ENCODE measurements at regions not wholly inside any gene's neighbourhood (a gene's known extent, or its start where the extent isn't known, plus 50 kb on each side); places are given as distances from the start of the nearest gene placed in this dataset.
"Not testable (repeated sequence)": the region's sequence is repeated elsewhere in the genome, so short reads cannot be mapped to it uniquely, and the experiment has no call there.

DNA sequence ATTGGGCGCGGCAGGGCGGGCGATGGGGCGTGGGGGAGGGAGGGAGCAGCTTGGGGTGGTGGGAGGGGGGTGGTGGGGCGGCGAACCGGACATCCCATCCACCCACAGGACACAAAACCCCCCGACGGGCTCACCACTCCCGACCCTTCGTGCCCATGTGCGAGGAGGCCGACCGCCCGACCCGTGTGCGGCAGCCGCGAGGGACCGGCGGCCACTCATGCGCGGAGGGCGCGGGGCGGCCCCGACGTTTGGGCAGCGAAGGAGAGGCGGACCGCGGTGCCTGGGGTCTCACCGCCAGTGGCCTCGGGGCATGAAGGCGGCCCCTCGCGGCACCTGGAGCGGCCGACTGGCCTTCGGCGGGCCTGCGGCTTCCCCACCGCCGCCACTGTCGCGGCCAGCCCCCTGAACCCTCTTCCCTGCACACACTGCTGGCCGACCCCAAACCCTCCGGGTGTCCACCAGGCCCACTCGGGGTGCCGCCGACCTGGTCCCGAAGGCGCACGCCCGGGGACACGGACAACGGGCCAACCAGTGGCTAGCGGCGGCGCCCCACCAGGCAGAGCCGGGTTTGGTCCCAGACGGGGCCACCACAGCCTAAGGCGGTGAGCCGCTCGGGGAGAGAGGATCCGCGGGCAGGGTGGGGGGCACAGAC, 94.6 kb upstream of the ANKRD30BL start:
- TF ChIP-seq, protein P1, sequence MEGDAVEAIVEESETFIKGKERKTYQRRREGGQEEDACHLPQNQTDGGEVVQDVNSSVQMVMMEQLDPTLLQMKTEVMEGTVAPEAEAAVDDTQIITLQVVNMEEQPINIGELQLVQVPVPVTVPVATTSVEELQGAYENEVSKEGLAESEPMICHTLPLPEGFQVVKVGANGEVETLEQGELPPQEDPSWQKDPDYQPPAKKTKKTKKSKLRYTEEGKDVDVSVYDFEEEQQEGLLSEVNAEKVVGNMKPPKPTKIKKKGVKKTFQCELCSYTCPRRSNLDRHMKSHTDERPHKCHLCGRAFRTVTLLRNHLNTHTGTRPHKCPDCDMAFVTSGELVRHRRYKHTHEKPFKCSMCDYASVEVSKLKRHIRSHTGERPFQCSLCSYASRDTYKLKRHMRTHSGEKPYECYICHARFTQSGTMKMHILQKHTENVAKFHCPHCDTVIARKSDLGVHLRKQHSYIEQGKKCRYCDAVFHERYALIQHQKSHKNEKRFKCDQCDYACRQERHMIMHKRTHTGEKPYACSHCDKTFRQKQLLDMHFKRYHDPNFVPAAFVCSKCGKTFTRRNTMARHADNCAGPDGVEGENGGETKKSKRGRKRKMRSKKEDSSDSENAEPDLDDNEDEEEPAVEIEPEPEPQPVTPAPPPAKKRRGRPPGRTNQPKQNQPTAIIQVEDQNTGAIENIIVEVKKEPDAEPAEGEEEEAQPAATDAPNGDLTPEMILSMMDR (IDR thresholded peaks at IDR 0.05; ENCODE audit: insufficient read depth, missing control alignments), result no peak
- FAIRE-seq (no peak), DNase-seq (ENCODE audit: insufficient read length, low spot score) (no peak)

GRCh38 chr2:132256903-132257300, 95.2 kb upstream of the ANKRD30BL start:
- not testable (repeated sequence) for FAIRE-seq

GRCh38 chr2:132257301-132258171, 95.8 kb upstream of the ANKRD30BL start:
- not testable (repeated sequence) for FAIRE-seq; DNase-seq (ENCODE audit: insufficient read length, low spot score)

More at GRCh38 chr2:132256903-132257300, 95.2 kb upstream of the ANKRD30BL start:
- DNase-seq (ENCODE audit: insufficient read length, low spot score), result not testable (repeated sequence)

GRCh38 chr2:132259276-132259675, 97.5 kb upstream of the ANKRD30BL start:
- DNase-seq (ENCODE audit: insufficient read length, low spot score); FAIRE-seq: not testable (repeated sequence)

DNA sequence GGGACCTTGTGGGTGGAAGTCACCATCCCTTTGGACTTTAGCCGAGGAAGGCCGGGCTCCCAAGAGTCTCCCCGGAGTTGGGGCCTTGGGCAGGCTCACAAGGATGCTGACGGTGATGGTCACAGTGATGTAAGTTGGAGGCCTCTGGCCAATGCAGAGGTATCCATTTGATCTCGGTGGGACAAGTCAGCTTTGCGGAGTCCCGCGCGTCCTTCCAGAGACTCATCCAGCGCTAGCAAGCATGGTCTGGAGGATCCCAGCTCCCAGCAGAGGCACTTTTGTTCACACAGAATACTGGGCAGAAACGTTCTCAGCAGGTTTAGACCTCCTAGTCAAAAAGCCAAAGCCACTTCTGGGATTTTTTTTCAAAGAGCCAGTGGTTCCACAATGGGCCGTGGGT, 103.8 kb upstream of the ANKRD30BL start:
- DNase-seq (ENCODE audit: insufficient read length, low spot score); FAIRE-seq: not testable (repeated sequence)

DNA sequence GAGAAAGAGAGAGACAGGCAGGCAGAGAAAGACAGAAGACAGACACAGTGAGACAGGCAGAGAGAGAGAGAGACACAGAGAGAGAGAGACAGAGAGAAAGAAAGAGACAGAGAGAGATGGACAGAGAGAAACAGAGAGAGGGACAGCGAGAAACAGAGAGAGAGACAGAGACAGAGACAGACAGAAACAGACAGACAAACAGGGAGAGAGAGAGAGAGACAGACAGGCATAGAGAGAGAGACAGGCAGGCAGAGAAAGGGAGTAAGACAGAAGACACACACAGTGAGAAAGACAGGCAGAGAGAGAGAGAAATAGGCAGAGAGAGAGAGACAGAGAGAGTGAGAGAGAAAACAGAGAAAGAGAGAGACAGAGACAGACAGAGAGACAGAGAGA, 105.3 kb upstream of the ANKRD30BL start:
- TF ChIP-seq, protein P1 (IDR thresholded peaks at IDR 0.05; ENCODE audit: insufficient read depth, missing control alignments), result no peak
- FAIRE-seq (no peak), DNase-seq (ENCODE audit: insufficient read length, low spot score) (no peak)

DNA sequence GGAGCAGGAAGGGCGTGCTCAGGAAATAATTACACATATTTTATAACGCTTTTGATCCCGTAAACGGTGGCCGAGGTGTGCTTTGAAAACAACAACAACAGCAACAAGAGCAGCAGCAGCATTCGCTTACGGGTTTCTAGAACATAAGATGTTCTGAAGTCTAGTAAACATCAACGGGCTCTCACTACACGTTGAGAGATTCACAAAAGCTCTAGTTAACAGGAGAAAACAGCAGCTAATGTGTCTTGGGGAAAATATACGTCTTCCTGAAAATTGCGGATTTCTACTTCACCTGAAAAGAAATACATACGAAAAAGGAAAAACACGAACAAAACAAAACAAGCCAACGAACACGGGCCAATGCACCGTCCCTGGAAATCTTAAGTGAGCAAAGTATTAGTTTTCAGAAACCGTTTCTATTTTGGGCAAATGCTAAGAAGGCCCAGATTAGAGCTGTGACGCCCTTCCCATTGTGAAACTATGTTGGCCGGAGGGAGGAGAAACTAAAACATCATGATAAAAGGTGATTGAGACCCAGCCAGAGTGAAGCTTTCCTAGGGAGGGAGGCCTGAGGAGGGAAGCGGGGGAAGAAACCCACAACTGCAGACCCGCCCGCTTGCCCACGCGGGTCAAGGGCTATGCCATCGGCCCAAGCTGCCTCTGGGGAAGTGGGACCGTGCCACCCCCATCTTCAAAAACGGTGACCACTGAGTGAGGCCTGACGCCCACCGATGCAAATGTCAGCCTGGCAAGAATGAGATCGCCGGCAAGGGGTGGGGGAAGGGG, 105.9 kb upstream of the ANKRD30BL start:
- FAIRE-seq; DNase-seq (ENCODE audit: insufficient read length, low spot score): not testable (repeated sequence)

DNA sequence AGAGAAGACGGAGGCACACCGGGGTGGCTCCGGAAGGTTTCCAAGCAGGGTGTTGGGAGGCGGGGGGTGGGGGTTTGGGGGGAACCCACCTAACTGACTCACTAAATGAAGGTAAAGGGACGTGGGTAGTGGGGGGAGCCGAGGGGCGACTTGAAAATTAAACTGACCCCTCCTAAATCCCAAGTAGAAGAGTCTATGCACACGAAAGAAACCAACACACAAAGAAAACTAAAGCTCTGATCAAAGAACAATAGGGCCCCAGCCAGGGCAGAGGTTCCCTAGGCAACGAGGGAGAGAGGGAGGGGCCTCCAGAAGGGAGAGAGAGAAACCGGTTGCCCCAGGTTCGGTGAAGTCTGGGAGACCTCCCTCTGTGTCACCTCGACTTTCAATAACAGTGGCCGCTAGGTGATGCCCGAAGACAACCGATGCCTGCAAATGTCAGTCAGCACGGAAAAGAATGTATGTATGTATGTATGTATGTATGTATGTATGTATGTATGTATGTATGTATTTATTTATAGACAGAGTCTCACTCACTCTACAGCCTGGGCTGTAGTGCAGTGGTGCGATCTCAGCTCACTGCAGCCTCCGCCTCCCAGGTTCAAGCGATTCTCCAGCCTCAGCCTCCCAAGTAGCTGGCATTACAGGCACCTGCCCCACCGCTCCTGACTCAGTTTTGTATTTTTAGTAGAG, 106.7 kb upstream of the ANKRD30BL start:
- FAIRE-seq; DNase-seq (ENCODE audit: insufficient read length, low spot score): not testable (repeated sequence)
- TF ChIP-seq, protein P1 (IDR thresholded peaks at IDR 0.05; ENCODE audit: insufficient read depth, missing control alignments), result peak; percentile 56

- no peak for FAIRE-seq
- DNase-seq (ENCODE audit: insufficient read length, low spot score), result no peak
- TF ChIP-seq, protein P1 (IDR thresholded peaks at IDR 0.05; ENCODE audit: insufficient read depth, missing control alignments), result no peak
Measured at GRCh38 chr2:132268977-132269523, 107.3 kb upstream of the ANKRD30BL start.

Data from D721Med (cell line).